H1 (cell line): ENCODE measurements at regions not wholly inside any gene's neighbourhood (a gene's known extent, or its start where the extent isn't known, plus 50 kb on each side); places are given as distances from the start of the nearest gene placed in this dataset.

ENCODE experiments used
- CTCF ChIA-PET: fragments of 300-600 bp; sonication (Branson Sonifier 250); formaldehyde crosslinking; loops from one replicate; lab custom pipeline; 2021; ENCODE audit not compliant: partially characterized antibody; lab: Charles Lee
- POLR2A ChIA-PET: fragments of 300-600 bp; sonication (Branson Sonifier 250); formaldehyde crosslinking; loops from one replicate; lab custom pipeline; 2021; ENCODE audit warnings: inconsistent platforms; ENCODE audit not compliant: partially characterized antibody; lab: Charles Lee
- DNase-seq, 2 experiments: peaks; one replicate each; pipeline versions ENCODE4 v3.0.0 to v3.0.0-alpha.2; 2010 to 2022; ENCODE audit warnings: low spot score in 2 of 2, low read depth in 1 of 2, mixed read lengths in 1 of 2
- FAIRE-seq: peaks from 2 replicates; lab custom pipeline; 2011; peaks lifted over from hg19 to GRCh38; lab: Jason Lieb, UNC
- H2AFZ ChIP-seq: 2 replicates; pipeline ENCODE4 v1.8.1; 2012; ENCODE audit warnings: low read length, inconsistent platforms
- H2AK5ac ChIP-seq: 2 replicates; pipeline ENCODE4 v1.6.1; 2013; ENCODE audit warnings: low read depth, low read length
- H2BK120ac ChIP-seq: replicated peaks from 2 replicates; pipeline ENCODE3; 2013; ENCODE audit warnings: low read depth, low read length, inconsistent platforms
- H2BK12ac ChIP-seq: 2 replicates; pipeline ENCODE4 v1.6.1; 2013; ENCODE audit warnings: low read depth, low read length
- H2BK15ac ChIP-seq: 2 replicates; pipeline ENCODE4 v1.6.1; 2013; ENCODE audit warnings: low read length
- H2BK20ac ChIP-seq: 2 replicates; pipeline ENCODE4 v1.6.1; 2013; ENCODE audit warnings: low read length
- H2BK5ac ChIP-seq: 2 replicates; pipeline ENCODE4 v1.6.1; 2013; ENCODE audit warnings: low read depth, low read length
- H3K14ac ChIP-seq: 2 replicates; pipeline ENCODE4 v1.6.1; 2013; ENCODE audit warnings: inconsistent platforms; ENCODE audit not compliant: insufficient read length
- H3K18ac ChIP-seq: 2 replicates; pipeline ENCODE4 v1.6.1; 2013; ENCODE audit warnings: low read length; ENCODE audit errors: extremely low read depth
- H3K23ac ChIP-seq: 2 replicates; pipeline ENCODE4 v1.6.1; 2013; ENCODE audit warnings: inconsistent platforms; ENCODE audit not compliant: insufficient read length
- H3K23me2 ChIP-seq: 2 replicates; pipeline ENCODE4 v1.6.1; 2013; ENCODE audit warnings: low read depth, low read length
- H3K27ac ChIP-seq: 2 replicates; pipeline ENCODE4 v1.6.1; 2011; ENCODE audit warnings: low read depth, low read length, inconsistent platforms
- H3K27me3 ChIP-seq, 4 experiments: replicated peaks in 1 of 4; 1 replicate in 1 of 4; 2 replicates in 3 of 4; pipeline versions ENCODE4 v1.6.1 to v1.8.1; 2011 to 2013; ENCODE audit warnings: low read length in 3 of 4, mild to moderate bottlenecking in 3 of 4, inconsistent platforms in 2 of 4, mixed read lengths in 2 of 4, moderate library complexity in 1 of 4; ENCODE audit not compliant: control insufficient read depth in 3 of 4, insufficient read depth in 3 of 4; ENCODE audit errors: extremely low read depth in 1 of 4
- H3K36me3 ChIP-seq, 4 experiments: 2 replicates each; pipeline versions ENCODE4 v1.6.1 to v1.8.1; 2011 to 2013; ENCODE audit warnings: mild to moderate bottlenecking in 4 of 4, low read length in 3 of 4, moderate library complexity in 2 of 4, control low read depth in 1 of 4, inconsistent platforms in 1 of 4; ENCODE audit not compliant: insufficient read depth in 4 of 4, control insufficient read depth in 2 of 4
- H3K4ac ChIP-seq: replicated peaks from 2 replicates; pipeline ENCODE3; 2013; ENCODE audit warnings: low read length, low read depth, mixed read lengths, inconsistent platforms; ENCODE audit not compliant: insufficient read length
- H3K4me1 ChIP-seq, 4 experiments: replicated peaks in 1 of 4; 1 replicate in 1 of 4; 2 replicates in 3 of 4; pipeline versions ENCODE4 v1.6.1 to v1.8.1; 2011 to 2013; ENCODE audit warnings: low read length in 3 of 4, inconsistent platforms in 2 of 4, mixed read lengths in 1 of 4; ENCODE audit not compliant: insufficient read depth in 4 of 4, control insufficient read depth in 3 of 4
- H3K4me2 ChIP-seq, 2 experiments: 2 replicates each; pipeline versions ENCODE4 v1.6.1 to v1.8.1; 2011 to 2013; ENCODE audit warnings: low read depth in 2 of 2, low read length in 2 of 2, control low read depth in 1 of 2, inconsistent platforms in 1 of 2, mild to moderate bottlenecking in 1 of 2; ENCODE audit not compliant: insufficient read depth in 1 of 2
- H3K4me3 ChIP-seq, 4 experiments: fragments of 200-600, 300-600 bp in 1 of 4; sonication (generic), shearing (Covaris generic), sonication (Bioruptor Twin) in 1 of 4; 2 replicates each; pipeline versions ENCODE4 v1.5.1 to v1.8.1; 2011 to 2016; ENCODE audit warnings: low read length in 4 of 4, low read depth in 3 of 4, control low read depth in 2 of 4, inconsistent platforms in 2 of 4, mild to moderate bottlenecking in 2 of 4, mixed read lengths in 1 of 4, moderate library complexity in 1 of 4; ENCODE audit not compliant: insufficient read depth in 2 of 4; ENCODE audit errors: extremely low read depth in 1 of 4
- H3K56ac ChIP-seq: replicated peaks from 2 replicates; pipeline ENCODE3; 2013; ENCODE audit warnings: low read depth, mild to moderate bottlenecking, mixed read lengths, low read length, inconsistent platforms; ENCODE audit not compliant: insufficient read length
- H3K79me1 ChIP-seq: 2 replicates; pipeline ENCODE4 v1.6.1; 2013; ENCODE audit warnings: low read depth, low read length, control low read depth
- H3K79me2 ChIP-seq, 2 experiments: 2 replicates each; pipeline versions ENCODE4 v1.6.1 to v1.8.1; 2012 to 2013; ENCODE audit warnings: low read length in 2 of 2, mild to moderate bottlenecking in 2 of 2, inconsistent platforms in 1 of 2; ENCODE audit not compliant: insufficient read depth in 2 of 2, control insufficient read depth in 1 of 2
- H3K9ac ChIP-seq, 4 experiments: replicated peaks in 1 of 4; 1 replicate in 1 of 4; 2 replicates in 3 of 4; pipeline versions ENCODE4 v1.6.1 to v1.8.1; 2011 to 2013; ENCODE audit warnings: low read depth in 3 of 4, low read length in 3 of 4, control low read depth in 2 of 4, mild to moderate bottlenecking in 2 of 4, moderate library complexity in 2 of 4, inconsistent platforms in 1 of 4; ENCODE audit errors: extremely low read depth in 1 of 4
- H3K9me3 ChIP-seq, 2 experiments: 2 replicates each; pipeline versions ENCODE4 v1.6.1 to v1.8.1; 2012 to 2013; ENCODE audit warnings: mild to moderate bottlenecking in 2 of 2, moderate library complexity in 2 of 2, control low read depth in 1 of 2, inconsistent platforms in 1 of 2, low read depth in 1 of 2, low read length in 1 of 2, mixed read lengths in 1 of 2; ENCODE audit not compliant: insufficient read depth in 2 of 2
- H4K20me1 ChIP-seq, 2 experiments: replicated peaks in 1 of 2; 2 replicates each; pipeline versions ENCODE3 to v1.8.1; 2011 to 2013; ENCODE audit warnings: inconsistent platforms in 2 of 2, low read length in 2 of 2, mild to moderate bottlenecking in 1 of 2; ENCODE audit not compliant: insufficient read depth in 2 of 2, control insufficient read depth in 1 of 2
- H4K5ac ChIP-seq: 2 replicates; pipeline ENCODE4 v1.6.1; 2013; ENCODE audit warnings: low read length, low read depth, mixed read lengths, inconsistent platforms; ENCODE audit not compliant: insufficient read length
- H4K8ac ChIP-seq: 2 replicates; pipeline ENCODE4 v1.8.0; 2013; ENCODE audit warnings: mild to moderate bottlenecking, moderate library complexity, low read length, inconsistent platforms; ENCODE audit not compliant: insufficient read depth; ENCODE audit errors: extremely low read depth
- H4K91ac ChIP-seq: replicated peaks from 2 replicates; pipeline ENCODE3; 2013; ENCODE audit warnings: low read length, mixed read lengths, inconsistent platforms; ENCODE audit not compliant: insufficient read length
- CTCF ChIP-seq, 3 experiments: IDR thresholded peaks; 1 replicate in 2 of 3; 2 replicates in 1 of 3; pipeline versions ENCODE4 v1.5.1 to v1.6.1; 2011; ENCODE audit warnings: low read length in 3 of 3, mild to moderate bottlenecking in 3 of 3, inconsistent platforms in 2 of 3, low read depth in 1 of 3, moderate library complexity in 1 of 3; ENCODE audit not compliant: insufficient read depth in 1 of 3; ENCODE audit errors: control extremely low read depth in 1 of 3
- FOSL1 ChIP-seq: IDR thresholded peaks from 2 replicates; pipeline ENCODE4 v1.6.1; 2011; ENCODE audit warnings: mild to moderate bottlenecking, low read depth, low read length, moderate library complexity; ENCODE audit not compliant: insufficient read depth
- HDAC2 ChIP-seq, 2 experiments: fragments of 300-600 bp in 1 of 2; sonication (generic) in 1 of 2; IDR thresholded peaks; 2 replicates each; pipeline ENCODE4 v1.6.1; 2011 to 2012; ENCODE audit warnings: low read depth in 2 of 2, low read length in 2 of 2, mild to moderate bottlenecking in 2 of 2, moderate library complexity in 2 of 2, borderline replicate concordance in 1 of 2, inconsistent platforms in 1 of 2
- KDM5A ChIP-seq: fragments of 200-600 bp; IDR thresholded peaks from 2 replicates; pipeline ENCODE4 v1.7.1; 2012; ENCODE audit warnings: mild to moderate bottlenecking, low read length, inconsistent platforms, mixed read lengths
- NRF1 ChIP-seq: IDR thresholded peaks from 2 replicates; pipeline ENCODE4 v1.6.1; 2011; ENCODE audit warnings: mild to moderate bottlenecking, low read depth, low read length, improper control_type of control experiment
- WGBS, 2 experiments: shearing (Covaris generic) in 1 of 2; methylation state at CpG; one replicate each; pipeline versions ENCODE4 v1.1.6 to v1.1.7; 2013 to 2015; ENCODE audit warnings: low lambda C conversion rate in 2 of 2, mixed read lengths in 2 of 2, inconsistent platforms in 1 of 2, low coverage in 1 of 2, missing lambda C conversion rate in 1 of 2; ENCODE audit not compliant: insufficient replicate concordance in 2 of 2, insufficient coverage in 1 of 2, insufficient read length in 1 of 2; ENCODE audit errors: extremely low coverage in 1 of 2, missing lambda C conversion rate in 1 of 2; 5-methylcytosine and 5-hydroxymethylcytosine counted together
- TF ChIP-seq, protein P1 (sequence below): IDR thresholded peaks from 2 replicates; pipeline ENCODE4 v1.6.1; 2011; ENCODE audit warnings: low read length, improper control_type of control experiment
- TF ChIP-seq, protein P2 (sequence below): IDR thresholded peaks from 2 replicates; pipeline ENCODE4 v1.6.1; 2012; ENCODE audit warnings: low read length, inconsistent platforms

DNA sequence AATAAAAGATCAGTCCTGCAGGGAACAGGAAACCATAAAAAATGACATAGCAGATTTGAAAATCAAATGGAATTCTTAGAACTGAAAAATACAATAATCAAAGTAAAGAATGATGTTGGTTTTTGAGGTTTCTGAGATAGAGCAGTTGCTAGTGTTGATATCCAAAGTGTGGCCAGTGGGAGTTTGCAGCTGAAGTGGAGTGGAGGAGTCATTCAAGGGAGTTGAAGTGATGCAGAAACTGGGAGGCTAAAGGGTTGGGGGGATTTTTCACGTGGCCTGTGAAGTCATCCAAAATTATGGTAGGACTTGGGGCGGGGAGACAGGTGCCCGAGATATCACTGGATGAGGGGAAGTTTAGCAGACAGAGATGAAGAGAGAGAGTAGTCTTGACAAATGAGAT is 123.6 kb downstream of the CDC5L start:
- H3K36me3 ChIP-seq, result no peaks in the 10 kb centered on the region
- no peaks in the 10 kb centered on the region for H4K20me1 ChIP-seq
- H2AFZ ChIP-seq, result no peak overlapping the region
- H2BK15ac ChIP-seq, result no peak overlapping the region
- POLR2A ChIA-PET, result no interaction called here
- H3K23me2 ChIP-seq, result no peaks in the 10 kb centered on the region; the same call in 1 of the 2 replicates
- no peak overlapping the region for H3K4me2 ChIP-seq
- H2BK120ac ChIP-seq, result no peak overlapping the region
- H4K91ac ChIP-seq, result no peak overlapping the region
- H3K79me2 ChIP-seq, result no peaks in the 10 kb centered on the region
- H4K8ac ChIP-seq, result no peak overlapping the region
- no peak overlapping the region for H3K18ac ChIP-seq
- CTCF ChIA-PET, result interaction anchor here (1.4 kb wide), 1 partner anchor 36 kb away, joined by 4 read pairs; no protein-coding TSS in a partner anchor
- H3K27me3 ChIP-seq, result no peaks in the 10 kb centered on the region
- H4K5ac ChIP-seq, result no peak overlapping the region
- H2BK5ac ChIP-seq, result no peak overlapping the region
- H2BK20ac ChIP-seq, result no peak overlapping the region
- no peak overlapping the region for H3K56ac ChIP-seq
- H3K4me3 ChIP-seq, result no peak overlapping the region
- H2AK5ac ChIP-seq, result no peak overlapping the region
- no peak overlapping the region for H3K14ac ChIP-seq
- no peak overlapping the region for H3K27ac ChIP-seq
- H3K23ac ChIP-seq, result no peak overlapping the region
- WGBS, 2 experiments, result 58% methylated on average over 3 of the region's 3 CpGs; no CpG with 5 or more reads in 1 of the 2 experiments
- no peak for FAIRE-seq
- H3K9me3 ChIP-seq, result no peaks in the 10 kb centered on the region
- DNase-seq, result peak in 1 of 2 experiments; percentile 17
- no peak overlapping the region for H3K4ac ChIP-seq
- no peaks in the 10 kb centered on the region for H3K4me1 ChIP-seq
- H2BK12ac ChIP-seq, result no peak overlapping the region
- no peaks in the 10 kb centered on the region for H3K79me1 ChIP-seq
- no peak overlapping the region for H3K9ac ChIP-seq
- TF ChIP-seq CTCF (IDR thresholded peaks at IDR 0.05; ENCODE audit: control extremely low read depth in 1 of 3, insufficient read depth in 1 of 3, low read depth in 1 of 3, low read length in 3 of 3) (no peak), NRF1 (no peak), HDAC2 (IDR thresholded peaks at IDR 0.05; ENCODE audit: borderline replicate concordance in 1 of 2, low read depth in 2 of 2, low read length in 2 of 2) (no peak), KDM5A (no peak), FOSL1 (no peak)
- TF ChIP-seq, protein P1, sequence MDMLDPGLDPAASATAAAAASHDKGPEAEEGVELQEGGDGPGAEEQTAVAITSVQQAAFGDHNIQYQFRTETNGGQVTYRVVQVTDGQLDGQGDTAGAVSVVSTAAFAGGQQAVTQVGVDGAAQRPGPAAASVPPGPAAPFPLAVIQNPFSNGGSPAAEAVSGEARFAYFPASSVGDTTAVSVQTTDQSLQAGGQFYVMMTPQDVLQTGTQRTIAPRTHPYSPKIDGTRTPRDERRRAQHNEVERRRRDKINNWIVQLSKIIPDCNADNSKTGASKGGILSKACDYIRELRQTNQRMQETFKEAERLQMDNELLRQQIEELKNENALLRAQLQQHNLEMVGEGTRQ, result no peak
- TF ChIP-seq, protein P2, sequence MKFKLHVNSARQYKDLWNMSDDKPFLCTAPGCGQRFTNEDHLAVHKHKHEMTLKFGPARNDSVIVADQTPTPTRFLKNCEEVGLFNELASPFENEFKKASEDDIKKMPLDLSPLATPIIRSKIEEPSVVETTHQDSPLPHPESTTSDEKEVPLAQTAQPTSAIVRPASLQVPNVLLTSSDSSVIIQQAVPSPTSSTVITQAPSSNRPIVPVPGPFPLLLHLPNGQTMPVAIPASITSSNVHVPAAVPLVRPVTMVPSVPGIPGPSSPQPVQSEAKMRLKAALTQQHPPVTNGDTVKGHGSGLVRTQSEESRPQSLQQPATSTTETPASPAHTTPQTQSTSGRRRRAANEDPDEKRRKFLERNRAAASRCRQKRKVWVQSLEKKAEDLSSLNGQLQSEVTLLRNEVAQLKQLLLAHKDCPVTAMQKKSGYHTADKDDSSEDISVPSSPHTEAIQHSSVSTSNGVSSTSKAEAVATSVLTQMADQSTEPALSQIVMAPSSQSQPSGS, result no peak
